DMS153 treated with DMSO at 0.1 percent for 48 hours (cell line): ENCODE measurements at regions not wholly inside any gene's neighbourhood (a gene's known extent, or its start where the extent isn't known, plus 50 kb on each side); places are given as distances from the start of the nearest gene placed in this dataset.
"Not testable (repeated sequence)": the region's sequence is repeated elsewhere in the genome, so short reads cannot be mapped to it uniquely, and the experiment has no call there.

Source experiments
- DNase-seq: peaks from one replicate; lab custom pipeline; 2025; ENCODE audit not compliant: unreplicated experiment; lab: John Stamatoyannopoulos, UW

DNA sequence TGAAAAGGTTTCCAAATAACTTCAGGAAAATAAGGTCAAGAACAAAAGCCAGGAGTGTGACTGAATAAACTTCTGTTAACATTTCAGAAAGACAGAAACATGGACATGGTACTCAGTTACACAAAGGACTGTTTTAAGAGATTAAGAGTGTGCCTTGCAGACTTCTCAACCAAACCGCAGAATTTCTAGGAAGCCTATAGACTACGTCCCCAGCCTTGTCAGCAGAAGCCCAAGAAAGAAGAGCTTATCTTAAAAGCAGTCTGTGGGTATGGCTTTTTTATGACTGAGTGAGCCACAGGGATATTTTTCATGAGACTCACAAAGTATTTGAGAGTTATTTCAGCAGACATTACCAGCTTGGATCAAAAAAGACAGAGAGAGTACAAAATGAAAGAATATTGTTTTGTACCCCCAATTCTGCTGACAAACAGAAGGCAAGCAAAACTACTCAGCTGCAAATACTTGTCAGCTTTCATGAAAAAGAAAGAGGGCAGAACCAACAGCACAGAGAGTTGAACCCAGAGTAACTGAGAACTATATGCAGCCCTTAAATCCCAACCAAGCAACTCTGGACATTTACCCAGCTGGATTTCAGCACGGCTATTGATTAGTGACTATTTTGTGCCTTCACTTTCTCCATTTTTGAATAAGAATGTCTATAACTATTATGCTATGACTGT lies 711.0 kb upstream of the CTNND2 start:
- DNase-seq = no peak

DNA sequence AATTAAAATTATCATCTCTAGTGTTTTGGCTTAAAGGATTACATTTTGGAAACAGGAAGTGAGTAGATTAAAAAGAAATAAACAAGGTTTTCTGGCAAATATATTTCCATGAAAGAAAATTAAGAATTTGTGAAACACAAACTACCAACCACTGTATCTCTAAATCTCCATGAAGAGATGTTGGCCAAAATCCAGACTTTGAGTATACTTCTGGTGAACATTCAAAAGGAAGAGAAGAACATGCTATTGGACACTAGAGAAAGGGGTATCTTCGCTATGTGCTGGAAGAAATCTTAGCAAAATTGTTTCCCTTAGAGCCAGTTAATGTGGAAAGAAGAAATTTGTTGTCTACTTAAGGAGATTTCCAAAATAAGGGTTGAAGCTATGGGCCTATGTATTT lies 710.4 kb upstream of the CTNND2 start:
- no peak for DNase-seq

DNA sequence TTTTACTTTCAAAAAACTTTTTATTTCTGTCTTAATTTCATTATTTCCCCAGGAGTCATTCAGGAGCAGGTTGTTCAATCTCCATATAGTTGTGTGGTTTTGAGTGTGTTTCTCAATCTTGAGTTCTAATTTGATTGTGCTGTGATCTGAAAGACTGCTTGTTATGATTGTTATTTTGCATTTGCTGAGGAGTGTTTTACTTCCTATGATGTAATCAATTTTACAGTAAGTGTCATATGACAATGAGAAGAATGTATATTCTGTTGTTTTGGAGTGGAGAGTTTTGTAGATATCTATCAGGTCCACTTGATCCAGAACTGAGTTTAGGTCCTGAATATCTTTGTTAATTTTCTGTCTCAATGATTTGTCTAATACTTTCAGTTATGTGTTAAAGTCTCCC lies 706.9 kb upstream of the CTNND2 start:
- no peak for DNase-seq

DNA sequence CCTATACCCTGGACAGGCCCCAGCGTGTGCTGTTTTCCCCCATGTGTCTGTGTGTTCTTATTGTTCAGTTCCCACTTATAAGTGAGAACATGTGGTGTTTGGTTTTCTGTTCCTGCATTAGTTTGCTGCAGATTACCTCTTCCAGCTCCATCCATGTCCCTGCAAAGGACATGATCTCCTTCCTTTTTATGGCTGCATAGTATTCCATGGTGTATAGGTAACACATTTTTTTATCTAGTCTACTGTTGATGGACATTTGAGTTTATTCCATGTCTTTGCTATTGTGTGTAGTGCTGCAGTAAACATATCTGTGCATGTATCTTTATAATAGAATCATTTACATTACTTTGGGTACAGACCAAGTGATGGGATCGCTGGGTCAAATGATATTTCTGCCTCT lies 703.6 kb upstream of the CTNND2 start:
- not testable (repeated sequence) for DNase-seq

GRCh38 chr5:12592228-12592627 lies 688.0 kb upstream of the CTNND2 start:
- no peak for DNase-seq

DNA sequence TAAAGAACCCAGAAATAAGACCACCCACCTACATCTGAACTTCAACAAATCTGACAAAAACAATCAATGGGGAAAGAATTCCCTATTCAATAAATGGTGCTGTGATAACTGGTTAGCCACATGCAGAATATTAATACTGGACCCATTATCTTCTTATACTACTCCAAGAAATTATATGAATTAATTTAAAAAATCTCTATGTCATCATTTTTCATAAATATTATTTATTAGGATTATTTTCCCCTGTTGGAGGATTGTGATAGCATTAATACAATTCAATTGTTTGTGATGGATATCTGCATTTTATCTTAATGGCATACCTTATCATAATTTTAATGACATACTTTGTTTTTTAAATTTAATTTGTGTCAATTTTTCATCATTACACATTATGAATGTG lies 682.2 kb upstream of the CTNND2 start:
- no peak for DNase-seq

DNA sequence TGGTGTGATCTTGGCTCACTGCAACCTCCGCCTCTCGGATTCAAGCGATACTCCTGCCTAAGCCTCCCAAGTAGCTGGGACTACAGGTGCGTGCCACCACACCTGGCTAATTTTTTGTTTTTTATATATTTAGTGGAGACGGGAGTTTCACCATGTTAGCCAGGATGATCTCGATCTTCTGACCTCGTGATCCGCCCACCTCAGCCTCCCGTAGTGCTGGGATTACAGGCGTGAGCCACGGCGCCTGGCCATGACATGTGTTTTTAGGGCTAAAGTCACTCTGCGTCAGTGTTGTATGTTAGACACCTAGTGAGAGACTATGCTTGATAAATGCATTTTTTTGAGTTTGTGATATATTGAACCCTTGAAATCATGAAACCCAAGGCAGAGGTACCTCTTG lies 674.6 kb upstream of the CTNND2 start:
- not testable (repeated sequence) for DNase-seq

- not testable (repeated sequence) for DNase-seq
These were observed 672.7 kb upstream of the CTNND2 start for GRCh38 chr5:12576953-12577352.

DNA sequence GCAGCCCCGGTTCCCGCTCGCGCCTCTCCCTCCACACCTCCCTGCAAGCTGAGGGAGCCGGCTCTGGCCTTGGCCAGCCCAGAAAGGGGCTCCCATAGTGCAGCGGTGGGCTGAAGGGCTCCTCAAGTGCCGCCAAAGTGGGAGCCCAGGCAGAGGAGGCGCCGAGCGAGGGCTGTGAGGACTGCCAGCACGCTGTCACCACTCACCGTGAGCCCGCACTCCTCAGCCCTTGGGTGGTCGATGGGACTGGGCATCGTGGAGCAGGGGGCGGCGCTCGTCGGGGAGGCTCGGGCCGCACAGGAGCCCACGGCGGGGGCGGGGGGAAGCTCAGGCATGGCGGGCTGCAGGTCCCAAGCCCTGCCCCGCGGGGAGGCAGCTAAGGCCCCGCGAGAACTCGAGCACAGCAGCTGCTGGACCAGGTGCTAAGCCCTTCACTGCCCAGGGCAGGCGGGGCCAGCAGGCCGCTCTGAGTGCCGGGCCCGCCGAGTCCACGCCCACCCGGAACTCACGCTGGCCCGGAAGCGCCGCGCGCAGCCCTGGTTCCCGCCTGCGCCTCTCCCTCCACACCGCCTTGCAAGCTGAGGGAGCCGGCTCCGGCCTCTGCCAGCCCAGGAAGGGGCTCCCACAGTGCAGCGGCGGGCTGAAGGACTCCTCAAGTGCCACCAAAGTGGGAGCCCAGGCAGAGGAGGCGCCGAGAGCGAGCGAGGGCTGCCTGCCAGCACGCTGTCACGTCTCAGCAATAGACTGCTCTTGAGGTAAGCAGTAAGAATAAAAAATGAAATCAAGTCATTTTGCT lies 670.2 kb upstream of the CTNND2 start:
- DNase-seq = not testable (repeated sequence)

DNA sequence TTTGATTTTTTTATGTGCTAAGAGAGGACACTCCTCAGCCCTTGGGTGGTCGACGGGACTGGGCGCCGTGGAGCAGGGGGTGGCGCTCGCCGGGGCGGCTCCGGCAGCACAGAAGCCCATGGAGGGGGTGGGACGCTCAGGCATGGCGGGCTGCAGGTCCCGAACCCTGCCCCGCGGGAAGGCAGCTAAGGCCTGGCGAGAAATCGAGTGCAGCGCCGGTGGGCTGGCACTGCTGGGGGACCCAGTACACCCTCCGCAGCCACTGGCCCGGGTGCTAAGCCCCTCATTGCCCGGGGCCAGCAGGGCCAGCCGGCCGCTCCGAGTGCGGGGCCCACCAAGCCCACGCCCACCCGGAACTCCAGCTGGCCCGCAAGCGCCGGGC lies 669.7 kb upstream of the CTNND2 start:
- DNase-seq = not testable (repeated sequence)

- DNase-seq = no peak
These were observed 666.4 kb upstream of the CTNND2 start for GRCh38 chr5:12570688-12571087.

DNA sequence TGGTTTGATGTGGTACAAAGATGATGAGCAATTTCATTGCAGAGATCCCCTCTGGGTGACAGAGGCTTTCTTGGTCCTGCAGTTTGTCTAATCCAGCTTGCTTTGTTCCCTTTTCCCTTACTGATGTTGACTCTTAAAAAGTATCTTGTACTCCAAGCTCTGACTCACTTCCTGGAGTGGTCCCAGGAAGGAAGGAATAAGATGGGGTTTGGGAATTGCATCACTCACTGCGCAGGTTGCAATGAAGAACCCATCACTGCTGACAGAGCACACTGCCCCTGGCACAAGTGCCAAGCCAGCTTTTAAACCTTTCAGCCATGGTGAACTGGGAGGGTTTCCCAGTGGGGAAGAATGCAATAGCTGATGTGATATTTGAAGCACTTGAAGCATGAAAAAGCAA lies 662.2 kb upstream of the CTNND2 start:
- no peak for DNase-seq

GRCh38 chr5:12557012-12557411 lies 652.8 kb upstream of the CTNND2 start:
- DNase-seq = no peak

- DNase-seq = no peak
These were observed 621.9 kb upstream of the CTNND2 start for GRCh38 chr5:12526113-12526512.

- no peak for DNase-seq
These were observed 617.9 kb upstream of the CTNND2 start for GRCh38 chr5:12522116-12522515.

DNA sequence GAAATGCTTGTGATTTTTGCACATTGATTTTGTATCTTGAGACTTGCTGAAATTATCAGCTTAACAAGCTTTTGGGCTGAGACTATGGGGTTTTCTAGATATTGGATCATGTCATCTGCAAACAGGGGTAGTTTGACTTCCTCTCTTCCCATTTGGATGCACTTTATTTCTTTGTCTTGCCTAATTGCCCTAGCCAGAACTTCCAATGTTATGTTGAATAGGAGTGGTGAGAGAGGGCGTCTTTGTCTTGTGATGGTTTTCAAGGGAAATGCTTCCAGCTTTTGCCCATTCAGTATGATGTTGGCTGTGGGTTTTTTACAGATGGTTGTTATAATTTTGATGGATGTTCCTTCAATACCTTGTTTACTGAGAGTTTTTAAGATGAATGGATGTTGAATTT lies 600.7 kb upstream of the CTNND2 start:
- DNase-seq = not testable (repeated sequence)

GRCh38 chr5:12488161-12488560 lies 583.9 kb upstream of the CTNND2 start:
- no peak for DNase-seq

GRCh38 chr5:12480487-12480886 lies 576.2 kb upstream of the CTNND2 start:
- no peak for DNase-seq

GRCh38 chr5:12477554-12477953 lies 573.3 kb upstream of the CTNND2 start:
- DNase-seq = no peak

DNA sequence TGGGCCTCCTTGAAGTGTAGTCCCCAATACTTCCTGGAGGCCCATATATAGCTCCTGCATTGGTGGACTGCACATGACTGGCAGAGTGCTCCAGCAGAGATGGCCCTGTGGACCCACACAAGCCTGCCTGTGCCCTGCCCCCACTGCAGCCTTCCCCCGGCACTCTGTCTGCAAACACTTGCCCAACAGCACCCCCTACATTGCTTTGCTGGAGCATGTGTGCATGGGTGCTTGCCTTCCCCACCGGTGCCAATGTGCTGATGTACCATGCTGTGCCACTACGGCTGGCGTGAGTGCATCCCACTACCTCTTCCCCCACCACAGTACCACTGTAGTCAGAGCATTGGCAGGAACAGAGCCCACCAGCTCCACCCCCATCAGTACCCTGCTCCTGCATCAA lies 563.6 kb upstream of the CTNND2 start:
- DNase-seq = no peak

DNA sequence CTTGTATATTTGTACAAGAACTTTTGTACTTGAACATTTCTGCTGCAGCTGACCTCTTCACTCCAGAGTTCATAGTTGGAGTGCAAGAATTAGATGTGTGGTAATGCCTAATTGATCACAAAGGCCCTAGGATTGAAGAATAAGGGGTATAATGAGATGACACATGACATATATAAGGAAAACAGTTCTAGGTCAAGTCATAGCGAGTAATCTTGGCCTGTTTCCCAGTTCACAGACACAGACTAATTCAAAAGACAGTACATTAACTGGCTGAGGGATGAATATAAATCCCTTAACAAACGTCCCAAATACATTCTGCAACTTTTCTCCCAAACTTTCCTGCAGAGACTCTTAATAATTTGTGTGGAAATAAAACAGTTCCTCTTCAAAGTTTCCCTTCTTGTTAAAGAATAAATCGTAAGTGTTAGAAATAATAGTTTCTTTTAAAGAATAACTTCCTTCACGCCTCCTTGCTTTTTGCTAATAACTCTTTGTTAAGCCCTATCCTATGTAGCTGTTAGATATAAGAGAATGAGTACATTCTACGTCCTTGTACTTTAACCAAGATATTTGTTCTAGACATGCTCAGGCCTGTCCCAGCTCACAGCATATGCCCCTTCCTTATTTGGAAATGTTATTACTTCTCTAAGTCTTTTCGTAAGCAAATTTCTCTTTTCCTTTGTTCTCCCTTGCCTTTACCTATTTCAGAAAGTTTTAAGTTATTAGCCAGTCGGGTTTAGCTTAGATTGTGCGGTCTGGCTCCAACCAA lies 556.4 kb upstream of the CTNND2 start:
- no peak for DNase-seq

GRCh38 chr5:12459326-12459725 lies 555.1 kb upstream of the CTNND2 start:
- no peak for DNase-seq
